ENCODE measurements at regions not wholly inside any gene's neighbourhood (a gene's known extent, or its start where the extent isn't known, plus 50 kb on each side); places are given as distances from the start of the nearest gene placed in this dataset.
A peak's percentile ranks its signal among the peaks of the same experiment; 100 is the strongest.

DNA sequence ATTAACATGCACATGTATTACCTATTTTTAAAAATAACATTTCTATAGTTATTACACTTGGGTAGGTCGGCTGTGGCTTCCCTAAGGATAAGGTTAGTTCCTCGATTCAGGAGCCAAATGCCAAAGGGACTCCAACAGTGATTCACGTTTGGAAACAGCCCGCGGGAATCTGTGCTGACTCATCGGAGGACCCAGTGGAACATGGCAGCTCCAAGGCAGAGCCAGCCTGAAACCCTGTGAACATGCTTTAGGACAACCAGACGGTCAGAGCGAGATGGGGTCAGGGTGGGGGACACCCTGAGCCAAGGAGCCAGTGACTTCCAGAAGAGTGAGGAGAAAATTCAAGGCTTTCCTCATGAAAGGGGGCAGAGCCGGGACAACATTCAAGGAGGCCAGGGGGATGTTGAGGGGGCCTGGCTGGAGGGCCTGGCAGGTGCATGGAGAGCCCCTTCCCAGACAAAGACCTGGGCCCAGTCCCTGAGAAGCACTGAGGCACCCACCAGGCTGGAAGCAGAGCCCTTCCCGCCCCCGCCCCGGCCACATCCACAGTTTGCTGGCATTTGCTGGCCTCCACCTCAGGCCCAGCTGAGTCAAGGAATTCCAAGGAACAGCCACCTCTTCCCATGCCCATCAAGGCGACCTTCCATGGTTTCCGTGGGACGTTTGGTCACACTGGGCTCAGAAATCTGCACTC is 133.2 kb downstream of the SNX5 start:
- WGBS, 2 donors: 79 to 82% methylated on average over 15 of the region's 15 CpGs
- Histone ChIP-seq H3K36me3 (no peaks in the 10 kb centered on the region), H3K4me3 (no peak overlapping the region), H3K27me3 (no peaks in the 10 kb centered on the region), H3K4me1 (peaks cover 3 to 14% (median 11%) of the 10 kb centered on the region in 4 donors), H3K27ac (peak overlapping the region; percentile 36 to 76 (median 54)), H3K9me3 (no peaks in the 10 kb centered on the region)
- DNase-seq (peak in 1 of 2 donors; percentile 36), ATAC-seq (ENCODE audit: low FRiP score in 2 of 2) (peak; percentile 7 to 56)
- TF ChIP-seq, protein P1, sequence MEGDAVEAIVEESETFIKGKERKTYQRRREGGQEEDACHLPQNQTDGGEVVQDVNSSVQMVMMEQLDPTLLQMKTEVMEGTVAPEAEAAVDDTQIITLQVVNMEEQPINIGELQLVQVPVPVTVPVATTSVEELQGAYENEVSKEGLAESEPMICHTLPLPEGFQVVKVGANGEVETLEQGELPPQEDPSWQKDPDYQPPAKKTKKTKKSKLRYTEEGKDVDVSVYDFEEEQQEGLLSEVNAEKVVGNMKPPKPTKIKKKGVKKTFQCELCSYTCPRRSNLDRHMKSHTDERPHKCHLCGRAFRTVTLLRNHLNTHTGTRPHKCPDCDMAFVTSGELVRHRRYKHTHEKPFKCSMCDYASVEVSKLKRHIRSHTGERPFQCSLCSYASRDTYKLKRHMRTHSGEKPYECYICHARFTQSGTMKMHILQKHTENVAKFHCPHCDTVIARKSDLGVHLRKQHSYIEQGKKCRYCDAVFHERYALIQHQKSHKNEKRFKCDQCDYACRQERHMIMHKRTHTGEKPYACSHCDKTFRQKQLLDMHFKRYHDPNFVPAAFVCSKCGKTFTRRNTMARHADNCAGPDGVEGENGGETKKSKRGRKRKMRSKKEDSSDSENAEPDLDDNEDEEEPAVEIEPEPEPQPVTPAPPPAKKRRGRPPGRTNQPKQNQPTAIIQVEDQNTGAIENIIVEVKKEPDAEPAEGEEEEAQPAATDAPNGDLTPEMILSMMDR (IDR thresholded peaks at IDR 0.05): no peak
- TF ChIP-seq EP300 (IDR thresholded peaks at IDR 0.05) (no peak), POLR2AphosphoS5 (IDR thresholded peaks at IDR 0.05) (no peak), POLR2A (IDR thresholded peaks at IDR 0.05) (no peak)

DNA sequence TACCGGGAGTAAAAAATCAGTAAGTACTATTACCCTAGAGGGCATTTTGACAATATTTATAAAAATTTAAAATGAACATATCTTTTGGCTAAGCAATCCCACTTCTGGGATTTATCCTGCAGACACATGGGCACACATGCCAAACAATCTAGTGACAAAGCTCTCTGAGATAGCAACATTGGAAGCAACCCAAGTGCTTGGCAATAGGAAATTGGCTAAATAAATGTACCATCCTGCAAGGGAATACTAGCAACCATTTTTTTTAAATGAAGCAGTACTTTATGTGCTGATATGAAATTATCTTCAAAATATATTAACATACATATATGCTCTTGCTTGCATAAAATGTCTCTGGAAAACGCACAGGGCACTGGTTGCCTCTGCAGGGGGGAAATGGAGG is 133.8 kb downstream of the SNX5 start:
- Histone ChIP-seq H3K27me3 (no peaks in the 10 kb centered on the region), H3K27ac (no peak overlapping the region), H3K4me3 (no peak overlapping the region), H3K4me1 (peaks cover 3 to 14% (median 11%) of the 10 kb centered on the region in 4 donors), H3K9me3 (no peaks in the 10 kb centered on the region), H3K36me3 (no peaks in the 10 kb centered on the region)
- DNase-seq (no peak), ATAC-seq (ENCODE audit: low FRiP score in 2 of 2) (no peak)
- 80 to 83% methylated on average over 2 of the region's 2 CpGs for WGBS, 2 donors
- TF ChIP-seq, protein P1 (IDR thresholded peaks at IDR 0.05): no peak
- no peak for TF ChIP-seq EP300 (IDR thresholded peaks at IDR 0.05)

DNA sequence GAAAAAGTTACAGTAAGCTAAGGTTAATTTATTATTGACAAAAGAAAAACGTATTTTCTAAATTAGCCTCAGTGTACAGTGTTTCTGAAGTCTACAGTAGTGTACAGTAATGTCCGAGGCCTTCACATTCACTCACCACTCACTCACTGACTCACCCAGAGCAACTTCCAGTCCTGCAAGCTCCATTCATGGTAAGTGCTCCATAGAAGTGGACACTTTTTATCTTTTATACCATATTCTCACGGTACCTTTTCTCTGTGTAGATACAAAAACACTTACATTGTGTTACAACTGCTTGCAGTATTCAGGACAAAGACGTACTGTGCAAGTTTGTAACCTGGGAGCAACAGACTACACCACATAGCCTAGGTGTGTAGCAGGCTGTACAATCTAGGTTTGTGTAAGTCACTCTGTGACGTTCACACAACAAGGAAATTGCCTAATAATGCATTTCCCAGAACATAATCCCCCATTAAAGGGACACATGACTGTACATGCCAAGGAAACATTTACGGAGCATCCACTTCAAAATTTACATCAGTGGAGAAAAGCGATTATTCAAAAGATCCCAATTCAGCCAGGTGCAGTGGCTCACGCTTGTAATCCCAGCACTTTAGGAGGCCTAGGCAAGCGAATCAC is 133.4 kb downstream of the BANF2 start:
- H3K27me3 ChIP-seq: no peaks in the 10 kb centered on the region
- no peak for ATAC-seq (ENCODE audit: low FRiP score in 2 of 2)
- H3K27ac ChIP-seq: no peak overlapping the region
- peaks cover 3 to 14% (median 11%) of the 10 kb centered on the region in 4 donors for H3K4me1 ChIP-seq
- H3K4me3 ChIP-seq: no peak overlapping the region
- TF ChIP-seq POLR2A (IDR thresholded peaks at IDR 0.05) (no peak), POLR2AphosphoS5 (IDR thresholded peaks at IDR 0.05) (no peak), EP300 (IDR thresholded peaks at IDR 0.05) (no peak)
- TF ChIP-seq, protein P1 (IDR thresholded peaks at IDR 0.05): no peak
- H3K36me3 ChIP-seq: no peaks in the 10 kb centered on the region
- DNase-seq: no peak
- H3K9me3 ChIP-seq: no peaks in the 10 kb centered on the region
- WGBS, 2 donors: 80 to 83% methylated on average over 9 of the region's 9 CpGs

DNA sequence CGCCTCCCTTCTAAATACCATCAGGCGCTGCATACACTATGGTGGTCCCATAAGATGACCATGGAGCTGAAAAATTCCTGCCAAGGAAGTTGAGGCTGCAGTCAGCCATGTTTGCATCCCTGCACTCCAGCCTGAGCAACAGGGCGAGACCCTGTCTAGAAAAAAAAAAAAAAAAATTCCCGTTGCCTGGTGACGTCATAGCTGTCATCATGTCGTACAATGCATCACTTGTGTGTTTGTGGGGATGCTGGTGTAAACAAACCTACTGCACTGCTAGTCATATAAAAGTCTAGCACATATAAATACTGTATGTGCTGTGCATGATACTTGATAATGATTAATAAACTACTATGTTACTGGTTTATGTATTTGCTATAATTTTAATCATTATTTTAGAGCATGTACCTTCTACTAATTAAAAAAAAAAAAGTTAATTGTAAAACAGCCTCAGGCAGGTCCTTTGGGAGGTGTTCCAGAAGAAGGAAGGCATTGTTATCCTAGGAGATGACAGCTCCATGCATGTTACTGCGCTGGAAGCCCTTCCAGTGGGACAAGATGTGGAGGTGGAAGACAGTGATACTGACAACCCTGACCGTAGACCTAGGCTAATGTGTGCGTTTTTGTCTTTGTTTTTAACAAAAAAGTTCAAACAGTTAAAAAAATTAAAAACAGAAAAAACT is 132.6 kb downstream of the BANF2 start:
- no peaks in the 10 kb centered on the region for H3K36me3 ChIP-seq
- 79 to 86% methylated on average over 9 of the region's 9 CpGs for WGBS, 2 donors
- ATAC-seq (ENCODE audit: low FRiP score in 2 of 2): no peak

More for the DNA sequence above, 132.6 kb downstream of the BANF2 start:
- no peak for DNase-seq
- Histone ChIP-seq H3K27me3 (no peaks in the 10 kb centered on the region), H3K4me3 (no peak overlapping the region), H3K4me1 (peaks cover 3 to 14% (median 11%) of the 10 kb centered on the region in 4 donors), H3K9me3 (no peaks in the 10 kb centered on the region), H3K27ac (no peak overlapping the region)
- TF ChIP-seq EP300 (IDR thresholded peaks at IDR 0.05) (no peak), POLR2AphosphoS5 (IDR thresholded peaks at IDR 0.05) (no peak), POLR2A (IDR thresholded peaks at IDR 0.05) (no peak)
- TF ChIP-seq, protein P1 (IDR thresholded peaks at IDR 0.05): no peak
